CD8-positive, alpha-beta memory T cell (primary cell): ENCODE measurements at regions not wholly inside any gene's neighbourhood (a gene's known extent, or its start where the extent isn't known, plus 50 kb on each side); places are given as distances from the start of the nearest gene placed in this dataset.
"Not testable (repeated sequence)": the region's sequence is repeated elsewhere in the genome, so short reads cannot be mapped to it uniquely, and the experiment has no call there.

Source experiments
- CTCF ChIA-PET: fragments of 350-600 bp; sonication (Branson Sonifier 250); formaldehyde crosslinking; loops from one replicate; lab custom pipeline; 2021; ENCODE audit warnings: antibody characterized with exemption; lab: Charles Lee
- POLR2A ChIA-PET: fragments of 350-600 bp; sonication (Branson Sonifier 250); formaldehyde crosslinking; loops from one replicate; lab custom pipeline; 2021; ENCODE audit warnings: antibody characterized with exemption; lab: Charles Lee
- DNase-seq, 5 donors: peaks; one replicate each; pipeline versions ENCODE4 v3.0.0 to v3.0.0-alpha.2; 2020 to 2022; ENCODE audit warnings: mixed read lengths in 1 of 5
- H3K27ac ChIP-seq: one replicate; pipeline ENCODE4 v1.7.0; 2013; ENCODE audit warnings: low read depth, mild to moderate bottlenecking, low read length, moderate library complexity
- H3K27me3 ChIP-seq: 2 replicates; pipeline ENCODE4 v1.7.0; 2013; ENCODE audit warnings: low read length, mild to moderate bottlenecking; ENCODE audit not compliant: insufficient read depth, poor library complexity, severe bottlenecking
- H3K36me3 ChIP-seq: 2 replicates; pipeline ENCODE4 v1.7.0; 2013; ENCODE audit warnings: mild to moderate bottlenecking, low read length, moderate library complexity; ENCODE audit not compliant: insufficient read depth
- H3K4me1 ChIP-seq: 2 replicates; pipeline ENCODE4 v1.7.0; 2013; ENCODE audit warnings: mild to moderate bottlenecking, low read length, moderate library complexity; ENCODE audit not compliant: insufficient read depth
- H3K4me3 ChIP-seq: 2 replicates; pipeline ENCODE4 v1.7.0; 2013; ENCODE audit warnings: mild to moderate bottlenecking, low read length
- H3K9me3 ChIP-seq: 2 replicates; pipeline ENCODE4 v1.7.0; 2013; ENCODE audit warnings: mild to moderate bottlenecking, low read length
- H3K27ac Mint-ChIP-seq, 8 donors: one replicate each; pipeline ENCODE4 v1.8.0; 2020 to 2021; ENCODE audit warnings: mixed read lengths in 8 of 8, mild to moderate bottlenecking in 6 of 8, inconsistent platforms in 3 of 8, moderate library complexity in 3 of 8
- H3K27me3 Mint-ChIP-seq, 2 donors: one replicate each; pipeline ENCODE4 v1.8.0; 2020 to 2021; ENCODE audit warnings: mixed read lengths in 2 of 2, mild to moderate bottlenecking in 1 of 2, moderate library complexity in 1 of 2
- H3K36me3 Mint-ChIP-seq, 3 donors: one replicate each; pipeline ENCODE4 v1.8.0; 2020 to 2021; ENCODE audit warnings: mixed read lengths in 3 of 3, inconsistent platforms in 1 of 3, mild to moderate bottlenecking in 1 of 3
- H3K4me1 Mint-ChIP-seq, 3 donors: one replicate each; pipeline ENCODE4 v1.8.0; 2020 to 2021; ENCODE audit warnings: mixed read lengths in 3 of 3, inconsistent platforms in 1 of 3, mild to moderate bottlenecking in 1 of 3
- H3K4me3 Mint-ChIP-seq, 7 donors: one replicate each; pipeline ENCODE4 v1.8.0; 2020 to 2021; ENCODE audit warnings: mixed read lengths in 7 of 7, mild to moderate bottlenecking in 6 of 7, moderate library complexity in 4 of 7, inconsistent platforms in 2 of 7
- H3K9me3 Mint-ChIP-seq, 5 donors: one replicate each; pipeline ENCODE4 v1.8.0; 2020 to 2022; ENCODE audit warnings: mixed read lengths in 5 of 5, mild to moderate bottlenecking in 3 of 5, moderate library complexity in 2 of 5, inconsistent platforms in 1 of 5

GRCh38 chr14:105588236-105588860 lies 62.0 kb downstream of the TMEM121 start:
- H3K27ac Mint-ChIP-seq: no peak overlapping the region
- H3K4me3 Mint-ChIP-seq: no peak overlapping the region
- no peaks in the 10 kb centered on the region for H3K9me3 Mint-ChIP-seq
- ChIA-PET POLR2A (no interaction called here), CTCF (no interaction called here)
- no peaks in the 10 kb centered on the region for H3K27me3 ChIP-seq
- peaks cover 0 to 2% of the 10 kb centered on the region in 2 donors for H3K27me3 Mint-ChIP-seq
- no peaks in the 10 kb centered on the region for H3K4me1 ChIP-seq
- no peaks in the 10 kb centered on the region for H3K36me3 Mint-ChIP-seq
- no peak overlapping the region for H3K4me3 ChIP-seq
- H3K27ac ChIP-seq: no peak overlapping the region
- H3K36me3 ChIP-seq: no peaks in the 10 kb centered on the region
- H3K9me3 ChIP-seq: no peaks in the 10 kb centered on the region
- DNase-seq: no peak
- no peaks in the 10 kb centered on the region for H3K4me1 Mint-ChIP-seq

- Mint-ChIP-seq H3K9me3 (no peaks in the 10 kb centered on the region), H3K36me3 (no peaks in the 10 kb centered on the region), H3K27me3 (peaks cover 0 to 2% of the 10 kb centered on the region in 2 donors), H3K27ac (no peak overlapping the region), H3K4me3 (no peak overlapping the region), H3K4me1 (no peaks in the 10 kb centered on the region)
- Histone ChIP-seq H3K4me3 (no peak overlapping the region), H3K36me3 (no peaks in the 10 kb centered on the region), H3K9me3 (no peaks in the 10 kb centered on the region), H3K27me3 (no peaks in the 10 kb centered on the region), H3K27ac (no peak overlapping the region), H3K4me1 (no peaks in the 10 kb centered on the region)
- ChIA-PET POLR2A (no interaction called here), CTCF (no interaction called here)
- DNase-seq: no peak
Measured at GRCh38 chr14:105589161-105589925, 63.0 kb downstream of the TMEM121 start.

- DNase-seq, H3K27me3 ChIP-seq, H3K27me3 Mint-ChIP-seq, H3K4me3 Mint-ChIP-seq, H3K4me1 Mint-ChIP-seq, H3K27ac ChIP-seq, CTCF ChIA-PET, H3K4me3 ChIP-seq, H3K4me1 ChIP-seq, H3K36me3 ChIP-seq, H3K27ac Mint-ChIP-seq, H3K9me3 Mint-ChIP-seq, H3K9me3 ChIP-seq, POLR2A ChIA-PET, H3K36me3 Mint-ChIP-seq: not testable (repeated sequence)
Measured at GRCh38 chr14:105589926-105590185, 63.5 kb downstream of the TMEM121 start.

DNA sequence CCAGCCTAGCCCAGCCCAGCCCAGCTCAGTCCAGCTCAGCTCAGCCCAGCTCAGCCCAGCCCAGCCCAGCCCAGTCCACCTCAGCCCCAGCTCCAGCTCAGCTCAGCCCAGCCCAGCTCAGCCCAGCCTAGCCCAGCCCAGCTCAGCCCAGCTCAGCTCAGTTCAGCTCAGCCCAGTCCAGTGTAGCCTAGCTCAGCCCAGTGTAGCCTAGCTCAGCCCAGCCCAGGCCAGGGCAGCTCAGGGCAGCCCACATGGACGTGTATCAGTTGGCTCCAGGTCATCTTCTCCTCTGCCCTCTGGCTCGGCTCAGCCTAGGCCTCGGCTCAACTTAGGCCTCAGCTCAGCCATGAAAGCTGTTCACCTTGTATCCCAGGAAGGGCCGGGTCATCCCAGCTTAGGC lies 64.7 kb downstream of the TMEM121 start:
- Histone ChIP-seq H3K36me3 (no peaks in the 10 kb centered on the region), H3K9me3 (no peaks in the 10 kb centered on the region), H3K4me3 (no peak overlapping the region), H3K4me1 (no peaks in the 10 kb centered on the region), H3K27me3 (no peaks in the 10 kb centered on the region), H3K27ac (no peak overlapping the region)
- no peak for DNase-seq
- H3K9me3 Mint-ChIP-seq: no peaks in the 10 kb centered on the region
- ChIA-PET POLR2A (no interaction called here), CTCF (no interaction called here)
- H3K27ac Mint-ChIP-seq: no peak overlapping the region
- no peaks in the 10 kb centered on the region for H3K4me1 Mint-ChIP-seq
- peaks cover 0 to 2% of the 10 kb centered on the region in 2 donors for H3K27me3 Mint-ChIP-seq
- no peak overlapping the region for H3K4me3 Mint-ChIP-seq
- H3K36me3 Mint-ChIP-seq: no peaks in the 10 kb centered on the region

DNA sequence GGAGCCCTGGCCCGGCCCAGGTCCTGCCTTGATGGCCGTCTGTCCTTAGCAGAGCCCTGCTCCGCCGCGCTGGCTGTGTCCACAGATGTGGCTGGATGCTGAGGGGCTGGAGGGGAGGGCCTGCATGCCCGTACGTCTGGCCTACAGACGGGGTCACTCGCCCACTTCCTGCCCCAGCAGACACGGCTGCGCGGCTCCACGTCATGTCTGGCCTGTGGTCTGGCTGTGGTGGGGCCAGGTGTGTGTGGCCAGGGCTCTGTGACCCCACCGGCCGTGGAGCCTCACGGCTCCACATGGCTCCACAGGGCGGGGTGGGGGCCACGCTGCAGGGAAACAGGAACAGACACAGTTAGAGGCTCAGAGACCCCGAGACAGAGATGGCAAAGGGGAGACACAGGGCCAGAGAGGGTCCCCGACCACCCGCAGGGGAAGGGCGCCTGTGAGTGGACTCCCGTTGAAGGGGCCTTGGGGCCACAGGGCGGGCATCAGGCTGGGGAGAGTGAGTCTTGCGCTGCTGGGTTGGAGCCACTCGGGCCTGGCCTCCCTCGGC lies 65.5 kb downstream of the TMEM121 start:
- not testable (repeated sequence) for DNase-seq

GRCh38 chr14:105592646-105593045 lies 66.3 kb downstream of the TMEM121 start:
- H3K27me3 Mint-ChIP-seq, DNase-seq, H3K27me3 ChIP-seq, POLR2A ChIA-PET, H3K27ac ChIP-seq, H3K4me1 ChIP-seq, H3K36me3 ChIP-seq, H3K9me3 Mint-ChIP-seq, H3K9me3 ChIP-seq, CTCF ChIA-PET, H3K36me3 Mint-ChIP-seq, H3K4me1 Mint-ChIP-seq, H3K27ac Mint-ChIP-seq, H3K4me3 ChIP-seq, H3K4me3 Mint-ChIP-seq: not testable (repeated sequence)

More for the DNA sequence above, 65.5 kb downstream of the TMEM121 start:
- H3K9me3 Mint-ChIP-seq, H3K4me1 ChIP-seq, H3K4me3 Mint-ChIP-seq, H3K36me3 Mint-ChIP-seq, H3K27ac ChIP-seq, H3K27me3 Mint-ChIP-seq, CTCF ChIA-PET, POLR2A ChIA-PET, H3K9me3 ChIP-seq, H3K4me1 Mint-ChIP-seq, H3K4me3 ChIP-seq, H3K36me3 ChIP-seq, H3K27me3 ChIP-seq, H3K27ac Mint-ChIP-seq: not testable (repeated sequence)

DNA sequence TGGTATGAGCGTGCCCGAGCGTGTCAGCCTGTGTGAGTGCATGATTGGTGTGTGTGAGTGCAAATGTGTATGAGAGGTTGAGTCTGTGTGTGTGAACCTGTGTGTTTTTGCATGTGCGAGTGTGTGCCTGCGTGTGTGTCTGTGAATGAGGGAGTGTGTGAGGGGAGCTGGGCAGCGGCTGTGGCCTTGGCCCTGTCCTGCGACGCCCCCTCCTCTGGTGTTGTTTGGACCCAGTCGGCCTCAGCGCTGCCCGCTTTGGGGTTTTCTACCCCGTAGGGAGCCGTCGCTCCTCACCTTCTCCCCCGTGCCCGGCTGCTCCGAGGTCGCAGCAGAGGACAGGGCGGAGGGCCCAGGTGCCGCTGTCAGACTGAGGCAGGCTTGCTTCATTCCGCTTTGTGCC lies 69.0 kb downstream of the TMEM121 start:
- H3K9me3 ChIP-seq, H3K36me3 Mint-ChIP-seq, H3K4me1 Mint-ChIP-seq, POLR2A ChIA-PET, H3K4me3 Mint-ChIP-seq, H3K4me3 ChIP-seq, H3K27me3 ChIP-seq, H3K36me3 ChIP-seq, DNase-seq, H3K27ac Mint-ChIP-seq, CTCF ChIA-PET, H3K4me1 ChIP-seq, H3K27ac ChIP-seq, H3K27me3 Mint-ChIP-seq, H3K9me3 Mint-ChIP-seq: not testable (repeated sequence)

DNA sequence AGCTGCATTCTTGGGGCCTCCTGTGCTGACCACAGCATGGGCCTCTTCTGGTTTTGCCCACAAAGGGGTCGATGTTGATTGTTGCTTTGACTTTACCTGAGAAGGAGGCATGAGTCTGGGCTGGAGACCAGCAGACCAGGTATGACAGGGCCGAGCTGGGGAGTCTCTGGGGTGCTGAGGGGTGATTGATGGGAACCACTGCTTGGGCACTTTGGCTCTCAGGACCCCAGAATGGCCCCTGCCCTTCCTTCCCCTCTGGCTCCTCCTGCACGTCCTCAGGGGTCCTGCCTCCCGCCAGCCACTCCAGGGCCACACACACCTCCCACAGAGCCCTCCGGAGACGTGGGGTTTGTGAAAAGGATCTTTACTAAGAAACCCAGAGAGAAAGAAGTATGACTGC lies 70.0 kb downstream of the TMEM121 start:
- H3K9me3 ChIP-seq, H3K36me3 ChIP-seq, CTCF ChIA-PET, H3K4me1 Mint-ChIP-seq, H3K27me3 ChIP-seq, H3K36me3 Mint-ChIP-seq, DNase-seq, H3K27me3 Mint-ChIP-seq, H3K4me1 ChIP-seq, H3K4me3 Mint-ChIP-seq, POLR2A ChIA-PET, H3K4me3 ChIP-seq, H3K27ac ChIP-seq, H3K9me3 Mint-ChIP-seq, H3K27ac Mint-ChIP-seq: not testable (repeated sequence)
